ENCODE measurements at regions not wholly inside any gene's neighbourhood (a gene's known extent, or its start where the extent isn't known, plus 50 kb on each side); places are given as distances from the start of the nearest gene placed in this dataset.

DNA sequence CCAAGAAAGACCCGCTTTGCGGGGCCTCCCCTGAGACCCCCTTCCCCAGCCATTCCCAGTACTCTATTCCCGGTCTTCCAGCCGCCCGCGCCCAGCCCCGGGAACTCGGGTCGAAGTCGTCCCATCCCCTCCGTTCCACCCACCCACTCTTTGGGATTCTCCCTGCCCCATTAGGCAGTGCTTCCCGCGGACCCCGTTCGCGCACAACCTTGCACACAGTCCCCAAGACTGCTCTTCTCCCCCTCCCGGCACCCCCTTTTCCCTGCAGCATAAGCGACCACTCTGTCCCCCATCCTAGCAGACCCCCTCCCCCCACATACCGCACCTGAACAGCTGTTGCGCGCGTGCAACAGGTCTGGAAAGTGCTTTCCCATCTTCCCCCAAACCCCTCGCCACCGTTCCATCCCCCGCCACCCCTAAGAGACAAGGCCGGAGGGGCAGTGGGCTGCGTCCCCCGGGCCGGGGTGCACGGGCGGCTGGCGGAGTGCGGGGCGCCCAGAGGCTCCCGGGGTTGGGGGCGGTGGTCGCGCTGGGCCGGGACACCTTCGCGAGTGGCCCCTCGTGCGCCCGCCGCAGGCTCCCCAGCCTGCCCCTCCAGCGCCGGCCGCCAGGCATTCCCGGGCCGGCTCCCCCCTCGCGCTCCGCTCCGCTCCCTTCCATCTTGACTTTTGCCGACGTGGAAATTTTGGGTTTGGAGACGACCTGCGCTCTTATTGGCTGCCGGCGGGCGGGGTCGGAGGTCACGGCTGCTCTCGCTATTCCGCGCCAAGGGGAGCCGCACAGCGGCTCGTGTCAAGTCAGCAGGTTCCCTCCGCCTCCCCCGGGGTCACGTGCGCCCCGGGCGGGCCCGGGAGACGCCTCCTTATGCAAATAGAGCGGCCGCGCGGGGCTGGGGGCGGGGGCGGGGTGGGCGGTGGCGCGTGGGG lies 201.2 kb upstream of the NFE2L3 start:
- peak; percentile 90 for DNase-seq (ENCODE audit: low spot score)

DNA sequence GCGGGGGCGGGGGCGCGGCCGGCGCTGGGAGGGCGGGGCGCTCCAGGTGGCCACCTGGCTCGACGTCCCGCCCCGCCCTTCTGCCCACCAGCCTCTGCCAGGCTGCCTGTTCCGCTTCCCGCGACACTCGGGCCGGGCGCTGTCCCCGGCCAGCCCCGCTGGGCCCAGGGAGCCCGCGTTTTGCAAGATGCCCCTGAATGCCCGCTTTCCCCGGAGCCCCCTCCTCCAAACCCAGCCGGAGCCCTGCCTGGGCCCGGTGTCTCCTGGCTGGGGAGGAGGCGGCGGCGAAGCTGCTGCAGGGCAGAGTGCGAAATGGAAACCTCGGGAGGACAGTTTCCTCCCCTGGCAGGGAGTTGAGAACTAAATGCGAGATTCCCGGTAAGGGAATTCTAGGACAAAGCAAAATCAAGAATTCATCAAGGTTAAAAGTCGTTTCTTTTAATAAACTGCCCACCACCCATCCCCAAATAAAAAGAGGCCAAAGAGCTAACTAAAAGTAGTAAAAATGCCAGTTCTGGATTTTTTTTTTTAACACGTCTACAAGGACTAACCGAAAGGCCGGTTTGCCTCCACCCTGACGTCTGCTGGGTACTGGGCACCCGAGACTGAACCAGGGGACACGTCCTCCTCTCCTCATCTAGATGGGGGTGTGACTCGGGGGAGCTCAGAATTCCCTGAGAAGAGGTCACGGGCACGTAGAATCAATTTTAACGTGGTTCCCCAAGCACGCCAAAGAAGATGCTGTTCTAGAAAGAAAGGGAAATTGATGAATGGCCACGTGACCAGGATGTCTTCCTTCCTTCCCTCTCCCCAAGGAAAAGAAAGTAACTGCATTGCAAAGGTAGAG lies 200.4 kb upstream of the NFE2L3 start:
- DNase-seq (ENCODE audit: low spot score): peak; percentile 23

DNA sequence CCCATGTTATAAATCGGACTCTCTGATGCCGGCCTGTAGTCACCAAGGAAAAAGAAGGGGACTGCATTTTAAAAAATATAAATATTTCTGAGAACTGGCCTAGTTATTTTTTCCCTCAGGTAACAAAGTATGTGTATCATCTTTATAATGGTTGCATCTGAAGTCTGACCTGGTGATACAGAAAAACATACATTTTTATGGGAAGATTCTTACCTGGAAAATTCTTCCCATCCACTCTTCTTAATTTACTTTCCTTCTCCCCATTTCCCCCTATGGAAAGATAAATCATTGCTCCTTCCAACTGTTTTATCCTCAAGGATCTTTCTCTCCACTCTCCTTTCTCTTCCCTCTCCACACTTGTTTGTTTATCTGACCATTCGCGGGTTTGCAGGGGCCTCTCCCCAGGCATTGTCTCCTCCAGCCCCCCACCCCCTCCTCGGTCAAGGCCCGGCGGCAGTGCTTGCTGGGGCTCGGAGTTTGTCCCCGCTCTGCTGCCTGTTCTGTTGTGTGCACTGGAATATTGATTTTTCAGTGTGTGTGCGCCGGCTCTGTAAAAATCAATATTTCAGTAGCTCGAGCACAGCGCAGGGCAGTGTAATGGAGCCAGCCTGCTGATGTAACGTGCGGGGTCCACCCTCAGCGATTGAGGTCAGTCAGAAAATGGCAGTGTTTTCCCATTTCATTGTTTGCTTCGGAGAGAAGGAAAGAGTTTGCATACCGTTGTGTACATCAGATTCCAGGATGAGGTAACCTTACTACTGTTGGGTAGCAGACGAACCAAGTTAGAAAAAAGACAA lies 199.5 kb upstream of the NFE2L3 start:
- peak; percentile 74 for DNase-seq (ENCODE audit: low spot score)

DNA sequence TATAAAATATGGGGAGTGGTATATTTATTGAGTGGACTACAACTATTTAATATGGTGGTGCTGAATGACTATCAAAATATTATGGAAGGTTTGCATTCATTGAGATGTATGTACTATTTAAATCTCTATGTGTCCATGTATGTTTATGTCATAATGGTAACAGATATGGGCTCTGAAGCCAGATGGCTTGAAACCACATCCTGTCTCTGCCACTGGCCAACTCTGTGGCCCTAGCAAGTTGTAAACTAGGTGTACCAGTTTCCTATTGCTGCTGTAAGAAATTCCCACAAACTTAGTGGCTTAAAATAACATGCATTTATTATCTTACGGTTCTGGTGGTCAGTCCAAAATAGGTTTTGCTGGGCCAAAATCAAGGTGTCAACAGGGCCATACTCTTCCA lies 198.1 kb upstream of the NFE2L3 start:
- DNase-seq (ENCODE audit: low spot score): no peak

DNA sequence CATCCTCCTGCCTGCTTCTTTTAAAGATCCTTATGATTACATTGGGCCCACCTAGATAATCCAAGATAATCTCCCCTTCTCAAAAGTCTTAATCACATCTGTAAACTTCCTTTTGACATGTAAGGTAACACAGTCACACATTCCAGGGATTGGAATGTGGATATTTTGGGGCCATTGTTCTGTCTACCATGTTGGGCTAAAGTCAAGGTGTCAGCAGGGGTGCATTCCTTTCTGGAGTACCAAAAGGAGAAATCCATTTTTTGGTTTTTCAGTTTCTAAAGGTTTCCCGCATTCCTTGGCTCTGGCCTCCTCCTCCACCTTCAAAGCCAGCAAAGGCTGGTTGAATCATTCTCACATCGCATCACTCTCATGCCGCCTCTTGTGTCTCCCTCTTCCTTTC lies 197.6 kb upstream of the NFE2L3 start:
- no peak for DNase-seq (ENCODE audit: low spot score)

DNA sequence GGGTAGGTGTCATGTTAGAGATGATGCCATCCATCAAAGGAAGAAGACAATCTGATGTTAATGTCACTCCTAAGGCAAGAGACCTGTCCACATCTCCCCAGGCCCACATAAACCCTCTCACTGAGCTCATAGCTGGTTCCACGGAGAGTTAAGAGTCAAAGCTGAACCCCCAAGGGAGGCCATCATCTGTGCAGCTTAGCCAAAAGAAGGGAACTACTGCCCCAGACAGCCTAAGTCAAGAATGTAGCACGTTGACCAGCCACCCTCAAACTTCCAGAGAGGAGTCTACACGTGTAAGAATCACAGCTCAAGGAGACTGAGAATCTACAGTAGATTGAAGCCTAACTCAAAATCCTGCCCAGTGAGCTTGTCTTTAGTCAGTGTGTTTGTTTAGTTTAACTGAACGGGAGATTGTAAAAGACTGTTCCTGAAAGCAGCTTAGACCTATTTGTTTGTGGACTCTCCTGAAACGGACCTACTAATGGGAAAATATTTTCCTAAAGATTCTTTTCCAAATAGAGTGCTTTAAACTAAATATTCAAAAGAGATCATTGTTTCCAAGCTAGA lies 192.7 kb upstream of the NFE2L3 start:
- DNase-seq (ENCODE audit: low spot score): no peak

DNA sequence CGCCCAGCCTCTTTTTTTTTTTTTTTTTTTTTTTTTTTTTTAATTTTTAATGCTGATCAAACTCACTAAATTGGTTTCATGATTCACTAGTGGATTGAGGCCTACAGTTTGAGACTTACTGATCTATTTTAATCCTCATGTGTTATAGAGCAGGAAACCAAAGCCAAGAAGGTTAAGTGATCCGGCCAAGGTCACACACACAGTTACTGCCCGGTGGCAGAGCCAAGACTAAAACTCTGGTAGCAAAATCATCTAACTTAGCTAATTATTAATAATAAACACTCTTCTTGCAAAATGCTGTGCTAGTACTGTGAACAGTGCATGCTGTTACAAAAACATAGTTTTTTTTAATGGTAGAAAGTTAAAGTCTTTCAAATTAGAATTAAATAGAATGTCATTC lies 188.3 kb upstream of the NFE2L3 start:
- no peak for DNase-seq (ENCODE audit: low spot score)

DNA sequence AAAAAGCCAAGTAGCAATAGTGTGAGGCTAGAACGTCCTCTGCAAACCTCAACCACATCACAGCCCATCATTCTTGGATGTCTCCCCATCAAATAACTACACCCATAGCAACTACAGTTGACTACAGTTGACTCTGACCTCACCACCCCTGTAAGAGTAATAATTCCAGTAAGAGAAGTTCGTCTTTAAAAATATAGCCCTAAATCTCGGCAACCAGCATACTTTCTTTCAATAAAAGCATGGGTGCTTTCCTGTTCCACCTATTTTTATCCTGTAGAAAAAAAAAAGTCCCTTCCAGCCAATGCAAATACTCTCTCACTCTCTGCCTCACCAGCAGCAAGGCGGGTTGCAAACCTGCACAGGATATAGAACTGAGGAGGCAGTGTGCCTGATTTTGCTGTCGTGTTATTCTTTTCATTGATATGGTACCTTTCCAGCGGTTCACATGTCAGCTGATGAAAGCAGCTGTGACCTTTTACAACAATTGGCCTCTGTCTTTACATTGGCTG lies 187.5 kb upstream of the NFE2L3 start:
- DNase-seq (ENCODE audit: low spot score): no peak

DNA sequence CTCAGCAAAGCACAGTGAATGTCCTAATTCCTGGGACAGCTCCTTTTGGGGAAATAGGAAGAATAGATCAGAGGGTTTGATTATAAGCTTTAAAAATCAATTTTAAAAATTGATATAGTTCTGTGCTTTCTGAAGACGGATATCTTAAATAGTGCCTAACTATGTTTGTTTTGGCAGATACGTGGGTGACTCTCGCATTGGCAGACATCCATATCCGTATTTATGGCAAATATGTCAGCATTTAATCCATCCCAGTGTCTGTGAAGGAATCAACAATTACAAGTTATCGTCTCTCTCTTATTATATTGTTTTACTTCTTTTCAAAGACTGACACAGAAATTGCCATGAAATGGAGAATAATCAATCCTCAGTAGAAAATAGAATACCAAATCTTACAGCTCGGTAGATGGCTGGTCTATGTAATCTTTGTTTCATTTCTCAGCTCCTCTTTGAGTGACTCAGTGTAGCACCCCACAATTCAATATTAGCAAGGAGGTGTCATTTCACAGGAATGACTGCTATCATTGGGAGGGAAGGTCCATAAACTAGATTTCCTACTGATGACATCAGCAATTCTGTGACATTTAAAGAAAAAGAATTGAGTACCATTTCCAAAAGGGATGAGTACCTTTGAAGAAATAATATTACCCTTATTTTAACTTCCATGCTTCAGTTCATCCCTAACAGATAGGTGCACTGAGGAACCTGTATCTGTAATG lies 186.4 kb upstream of the NFE2L3 start:
- DNase-seq (ENCODE audit: low spot score): no peak

DNA sequence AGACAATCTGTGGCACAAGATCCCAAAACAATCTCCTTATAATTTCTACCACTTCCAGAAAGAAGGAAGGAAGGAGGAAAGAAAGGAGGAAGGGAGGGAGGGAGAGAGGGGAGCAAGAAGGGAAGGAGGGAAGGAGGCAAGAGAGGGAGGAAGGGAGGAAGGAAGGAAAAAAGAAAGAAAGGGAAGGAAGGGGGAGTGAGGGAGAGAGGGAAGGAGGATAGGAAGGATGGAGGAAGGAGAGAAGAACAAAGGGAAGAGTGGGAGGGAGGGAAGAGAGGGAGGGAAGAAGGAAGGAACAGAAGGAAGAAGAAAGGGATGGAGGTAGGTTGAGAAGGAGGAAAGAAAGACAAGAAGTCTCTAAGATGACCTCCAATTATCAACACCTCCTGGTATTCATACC lies 185.5 kb upstream of the NFE2L3 start:
- no peak for DNase-seq (ENCODE audit: low spot score)

DNA sequence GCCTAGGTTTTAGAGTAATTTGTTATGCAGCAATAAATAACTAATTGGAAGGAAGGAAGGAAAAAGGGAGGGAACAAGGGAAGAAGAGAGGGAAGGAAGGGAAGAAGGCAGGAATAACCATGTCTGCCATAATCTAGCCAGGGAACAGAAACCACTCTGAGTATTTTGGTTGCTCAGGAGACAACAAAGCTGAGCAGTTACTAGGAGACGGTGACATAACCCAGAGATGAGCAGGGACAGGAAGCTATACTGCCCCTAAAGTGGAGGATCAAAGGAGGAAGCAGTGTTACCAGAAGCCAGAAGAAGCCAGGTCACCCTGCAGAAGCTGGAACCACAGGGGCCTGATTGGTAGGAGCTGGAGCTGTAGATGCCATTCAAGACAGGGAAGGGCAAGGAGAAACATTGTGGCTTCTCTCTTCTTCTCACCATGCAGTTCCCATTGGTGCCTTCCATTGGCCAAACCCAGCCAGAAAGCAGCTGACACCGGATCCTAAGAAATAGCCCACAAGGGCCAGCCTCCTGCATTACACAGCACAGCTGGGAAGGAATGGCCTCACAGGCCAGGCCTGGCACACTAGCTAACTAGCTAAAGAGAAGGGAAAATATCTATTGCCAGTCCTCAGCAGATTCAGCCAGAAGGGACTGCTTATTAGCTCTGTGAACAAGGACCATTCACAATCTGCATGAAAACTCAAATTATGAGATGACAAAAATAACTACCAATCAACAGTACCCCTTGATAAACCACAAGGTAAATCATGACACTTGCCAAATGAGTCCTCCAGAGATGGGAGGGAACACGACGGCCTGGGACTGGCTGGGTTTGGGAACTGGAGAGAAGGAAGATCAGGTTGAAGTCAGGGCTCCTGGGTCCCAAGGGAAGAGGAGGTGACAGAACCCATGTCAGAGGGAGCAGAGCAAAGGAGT lies 184.5 kb upstream of the NFE2L3 start:
- no peak for DNase-seq (ENCODE audit: low spot score)

DNA sequence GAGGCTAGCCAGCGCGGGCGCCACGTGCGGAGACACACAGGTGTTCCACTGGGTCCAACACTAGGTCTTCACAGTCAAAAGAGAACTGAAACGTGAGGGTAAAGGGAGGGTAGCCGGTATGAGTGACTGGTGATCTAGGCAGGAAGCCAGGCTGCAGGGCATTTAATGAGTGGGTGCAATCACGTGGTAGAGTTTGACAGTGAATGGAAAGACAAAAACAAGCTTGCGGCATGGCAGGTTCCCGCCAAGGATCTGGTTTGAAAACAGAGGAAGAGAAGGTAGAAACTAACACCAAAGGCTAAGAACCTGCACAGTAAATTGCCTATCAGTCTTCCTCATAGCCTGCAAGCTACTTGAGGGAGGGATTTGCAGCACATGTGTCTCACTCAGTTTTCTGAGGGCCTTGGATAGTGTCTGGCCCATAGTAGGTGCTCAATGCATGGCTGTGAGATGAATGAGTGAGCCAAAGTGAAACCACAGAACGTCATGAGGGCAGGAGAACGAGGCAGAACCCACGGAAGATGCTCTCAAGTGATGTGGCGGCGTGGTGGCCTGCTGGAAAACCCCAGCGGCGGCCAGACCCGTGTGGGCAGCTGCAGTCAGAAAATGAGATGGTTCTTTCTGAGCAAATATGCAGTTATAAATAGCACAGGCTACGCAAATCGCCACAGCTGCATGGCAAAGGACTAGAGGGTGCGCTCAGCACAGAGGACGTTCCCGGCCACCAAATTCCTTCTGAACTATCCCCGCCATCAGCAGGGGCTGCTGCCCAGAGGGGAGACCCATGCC lies 183.6 kb upstream of the NFE2L3 start:
- DNase-seq (ENCODE audit: low spot score): no peak

DNA sequence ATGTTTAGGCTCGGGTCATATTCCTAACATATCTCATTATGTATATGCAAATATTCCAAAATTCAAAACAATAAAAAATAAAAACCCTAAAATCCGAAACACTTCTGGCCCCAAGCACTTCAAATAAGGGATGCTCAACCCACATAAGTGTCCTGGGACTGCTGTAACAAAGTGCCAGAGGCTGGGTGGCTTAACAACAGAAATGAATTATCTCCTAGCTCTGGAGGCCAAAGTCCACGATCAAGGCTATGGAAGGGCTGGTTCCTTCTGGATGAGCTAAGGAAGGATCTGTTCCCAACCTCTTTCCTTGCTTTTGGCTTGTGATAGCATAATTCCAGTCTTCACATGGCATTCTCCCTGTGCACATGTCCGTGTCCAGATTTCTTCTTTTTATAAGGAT lies 181.6 kb upstream of the NFE2L3 start:
- no peak for DNase-seq (ENCODE audit: low spot score)

DNA sequence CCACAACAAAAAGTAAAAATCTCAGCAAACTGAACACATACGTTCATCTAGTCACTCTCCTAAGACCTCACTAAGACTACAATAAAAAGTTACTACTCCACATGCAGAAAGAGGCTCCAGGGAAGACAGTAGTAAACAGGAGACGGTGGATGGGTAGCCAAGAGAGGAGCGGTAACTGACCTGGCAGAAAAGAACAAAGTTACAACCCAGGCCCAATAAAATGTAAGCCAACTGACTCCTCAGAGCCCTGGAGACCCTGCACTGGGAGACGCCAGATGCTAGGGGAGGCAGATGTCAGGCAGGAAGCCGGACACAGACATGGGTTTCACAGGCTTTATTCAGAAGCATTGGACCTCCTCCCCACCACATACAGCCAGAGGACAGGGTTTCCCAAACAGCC lies 181.1 kb upstream of the NFE2L3 start:
- no peak for DNase-seq (ENCODE audit: low spot score)

DNA sequence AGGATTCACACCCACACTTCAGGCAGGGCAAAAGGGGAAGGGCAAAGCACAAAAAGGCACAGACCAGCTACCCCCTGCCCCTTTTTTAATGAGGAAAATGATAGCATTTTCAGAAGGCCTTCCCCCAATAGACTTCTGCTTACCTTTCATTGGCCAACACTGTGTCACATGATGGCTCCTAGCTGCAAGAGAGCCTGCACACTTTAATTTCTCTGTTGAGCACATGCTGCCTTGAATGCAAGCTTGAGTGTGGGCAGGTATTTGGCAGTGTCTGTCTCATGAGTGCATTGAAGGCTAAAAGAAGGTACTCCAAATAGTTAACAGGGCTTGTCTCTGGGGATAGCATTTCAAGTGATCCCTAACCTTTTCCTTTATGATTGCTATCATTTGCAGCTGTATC lies 175.4 kb upstream of the NFE2L3 start:
- no peak for DNase-seq (ENCODE audit: low spot score)

DNA sequence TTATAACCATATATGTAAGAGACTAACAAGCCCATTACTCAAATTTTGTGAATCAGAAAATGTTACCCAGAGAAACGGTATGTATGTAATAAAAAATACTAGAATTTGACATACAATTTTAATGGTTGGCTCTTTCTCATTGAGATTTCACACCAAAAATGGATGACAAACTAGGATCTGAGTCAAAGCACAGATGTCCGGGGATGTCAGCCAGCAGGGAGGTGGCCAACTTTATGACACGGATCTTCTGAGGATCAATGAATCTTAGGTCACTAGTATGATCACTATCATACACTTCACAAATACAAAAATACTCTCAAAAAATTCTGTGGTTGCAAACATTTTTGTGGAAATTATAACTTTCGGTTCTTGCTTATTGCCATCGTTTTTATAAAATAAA lies 173.5 kb upstream of the NFE2L3 start:
- DNase-seq (ENCODE audit: low spot score): no peak

DNA sequence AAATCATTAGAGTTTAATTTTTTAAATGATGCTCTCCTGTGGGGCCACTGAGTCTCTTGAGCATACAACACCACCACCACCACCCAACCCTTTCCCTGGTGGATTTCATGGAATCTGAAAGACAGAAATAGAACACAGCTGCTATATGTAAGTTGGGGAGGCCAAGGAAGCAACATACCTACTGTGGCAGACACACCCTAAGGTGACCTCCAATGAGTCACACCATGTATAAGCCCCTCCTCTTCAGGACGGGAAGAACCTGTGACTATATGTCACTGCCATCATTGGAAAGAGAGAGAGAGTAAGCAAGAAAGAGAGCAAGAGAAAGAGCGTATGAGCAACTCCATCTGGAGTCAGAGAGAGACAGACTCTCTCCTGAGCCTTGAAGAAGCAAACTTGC lies 172.4 kb upstream of the NFE2L3 start:
- no peak for DNase-seq (ENCODE audit: low spot score)

DNA sequence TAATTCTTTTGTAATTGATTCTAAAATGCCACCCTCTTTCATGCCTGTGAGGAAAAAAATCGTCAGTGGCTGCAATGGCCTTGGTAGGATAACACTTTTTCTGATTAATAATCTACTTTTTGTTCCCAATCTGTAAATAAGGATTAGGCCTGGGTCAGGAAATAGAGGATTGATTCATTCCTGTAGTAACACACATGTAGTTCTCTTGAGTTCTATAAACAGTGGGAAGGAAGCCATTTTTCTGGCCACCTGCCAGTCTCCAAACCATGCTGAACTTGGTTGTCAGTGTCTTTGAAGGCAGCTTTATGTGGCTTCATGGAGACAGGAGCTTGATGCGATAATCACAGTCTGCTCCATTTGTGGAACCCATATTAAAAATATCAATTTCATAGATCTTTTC lies 169.3 kb upstream of the NFE2L3 start:
- DNase-seq (ENCODE audit: low spot score): no peak

DNA sequence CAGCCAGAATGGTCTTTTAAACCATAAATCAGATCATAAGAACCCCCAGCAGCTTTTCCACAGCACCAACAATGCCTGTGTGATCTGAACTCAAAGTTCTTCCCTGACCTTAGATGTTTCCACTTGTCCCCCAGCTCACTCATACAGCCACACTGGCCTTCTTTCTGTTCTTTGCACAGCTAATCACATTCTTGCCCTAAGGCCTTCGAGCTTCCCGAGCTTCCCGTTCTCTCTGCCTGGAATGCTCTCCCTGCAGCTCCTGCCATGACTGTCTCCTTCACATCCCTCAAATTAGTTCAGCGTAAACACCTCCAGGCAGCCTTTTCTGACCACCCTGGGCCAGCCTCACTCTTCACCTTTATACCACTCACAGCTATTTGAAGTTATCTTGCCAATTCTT lies 166.8 kb upstream of the NFE2L3 start:
- DNase-seq (ENCODE audit: low spot score): no peak
